ENCODE measurements at regions not wholly inside any gene's neighbourhood (a gene's known extent, or its start where the extent isn't known, plus 50 kb on each side); places are given as distances from the start of the nearest gene placed in this dataset.

GRCh38 chr5:35370871-35371270 lies 140.6 kb upstream of the PRLR start:
- Histone ChIP-seq H2BK5ac (ENCODE audit: low read depth, low read length) (no peak overlapping the region), H2AK5ac (ENCODE audit: low read depth, low read length) (no peak overlapping the region), H2BK120ac (replicated peaks; ENCODE audit: low read depth, low read length) (no peak overlapping the region), H3K4ac (replicated peaks; ENCODE audit: insufficient read length, low read depth, low read length) (no peak overlapping the region), H3K4me3 (ENCODE audit: extremely low read depth in 1 of 4, insufficient read depth in 2 of 4, low read depth in 3 of 4, low read length in 4 of 4) (no peak overlapping the region), H3K4me1 (replicated peaks in 1 of 4; ENCODE audit: control insufficient read depth in 3 of 4, insufficient read depth in 4 of 4, low read length in 3 of 4) (peaks cover 0 to 5% (median 0%) of the 10 kb centered on the region in 4 experiments; a peak in 1 of 7 replicates), H3K79me2 (ENCODE audit: control insufficient read depth in 1 of 2, insufficient read depth in 2 of 2, low read length in 2 of 2) (no peaks in the 10 kb centered on the region), H3K18ac (ENCODE audit: extremely low read depth, low read length) (no peak overlapping the region), H4K91ac (replicated peaks; ENCODE audit: insufficient read length, low read length) (no peak overlapping the region), H3K27me3 (replicated peaks in 1 of 4; ENCODE audit: control insufficient read depth in 3 of 4, extremely low read depth in 1 of 4, insufficient read depth in 3 of 4, low read length in 3 of 4) (no peaks in the 10 kb centered on the region), H3K4me2 (ENCODE audit: insufficient read depth in 1 of 2, low read depth in 2 of 2, low read length in 2 of 2) (no peak overlapping the region), H2BK20ac (ENCODE audit: low read length) (no peak overlapping the region), H3K56ac (replicated peaks; ENCODE audit: insufficient read length, low read depth, low read length) (no peak overlapping the region), H2BK12ac (ENCODE audit: low read depth, low read length) (no peak overlapping the region), H2AFZ (ENCODE audit: low read length) (no peak overlapping the region), H4K8ac (ENCODE audit: extremely low read depth, insufficient read depth, low read length) (no peak overlapping the region), H3K9ac (replicated peaks in 1 of 4; ENCODE audit: extremely low read depth in 1 of 4, low read depth in 3 of 4, low read length in 3 of 4) (no peak overlapping the region), H3K23ac (ENCODE audit: insufficient read length) (no peak overlapping the region), H3K27ac (ENCODE audit: low read depth, low read length) (no peak overlapping the region), H4K20me1 (replicated peaks in 1 of 2; ENCODE audit: control insufficient read depth in 1 of 2, insufficient read depth in 2 of 2, low read length in 2 of 2) (no peaks in the 10 kb centered on the region), H3K14ac (ENCODE audit: insufficient read length) (no peak overlapping the region), H3K23me2 (ENCODE audit: low read depth, low read length) (no peaks in the 10 kb centered on the region), H3K36me3 (ENCODE audit: control insufficient read depth in 2 of 4, insufficient read depth in 4 of 4, low read length in 3 of 4) (no peaks in the 10 kb centered on the region), H3K9me3 (ENCODE audit: insufficient read depth in 2 of 2, low read depth in 1 of 2, low read length in 1 of 2) (no peaks in the 10 kb centered on the region), H2BK15ac (ENCODE audit: low read length) (no peak overlapping the region), H3K79me1 (ENCODE audit: low read depth, low read length) (no peaks in the 10 kb centered on the region), H4K5ac (ENCODE audit: insufficient read length, low read depth, low read length) (no peak overlapping the region)
- ChIA-PET POLR2A (ENCODE audit: partially characterized antibody) (interaction anchor here (0.6 to 1.4 kb wide), 2 partner anchors 14 to 33 kb away, joined by 3 read pairs; no protein-coding TSS in a partner anchor), CTCF (ENCODE audit: partially characterized antibody) (interaction anchor here (0.6 to 1.8 kb wide), 3 partner anchors 19 to 283 kb away, joined by 3 to 5 read pairs (median 5); partner anchors contain the start of gene PRLR)
- DNase-seq (ENCODE audit: low read depth in 1 of 2, low spot score in 2 of 2) = no peak
- FAIRE-seq = no peak
- 95% methylated on average over 2 of the region's 2 CpGs; no CpG with 5 or more reads in 1 of the 2 experiments for WGBS, 2 experiments (ENCODE audit: extremely low coverage in 1 of 2, insufficient coverage in 1 of 2, insufficient read length in 1 of 2, insufficient replicate concordance in 2 of 2, low coverage in 1 of 2, low lambda C conversion rate in 2 of 2, missing lambda C conversion rate in 1 of 2)
- TF ChIP-seq SP4 (IDR thresholded peaks at IDR 0.05; ENCODE audit: low read length) = no peak
- no peak for TF ChIP-seq CBX8 (IDR thresholded peaks at IDR 0.05; ENCODE audit: borderline replicate concordance, low read depth, low read length)

All from H1 (cell line).